ENCODE measurements at regions not wholly inside any gene's neighbourhood (a gene's known extent, or its start where the extent isn't known, plus 50 kb on each side); places are given as distances from the start of the nearest gene placed in this dataset.

DNA sequence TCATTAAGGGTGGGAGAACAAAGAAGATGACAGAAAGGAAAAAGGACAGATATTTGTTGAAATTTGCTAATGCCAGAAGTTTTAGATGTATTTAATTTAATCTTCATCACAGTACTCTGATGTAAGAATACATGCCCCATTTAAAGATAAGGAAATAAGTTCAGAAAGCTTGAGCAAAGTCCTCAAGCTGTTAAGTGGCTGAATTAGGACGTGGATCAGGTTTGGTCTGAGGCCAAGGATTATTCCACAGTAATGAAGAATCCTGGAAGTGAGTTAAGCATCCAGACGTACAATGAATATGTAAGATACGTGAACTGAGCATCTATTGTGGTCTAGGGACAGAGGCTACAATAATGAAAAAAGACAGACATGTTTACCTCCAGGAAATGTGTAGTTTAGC is 671.3 kb downstream of the PRELID2 start:
- no peak for TF ChIP-seq TRAFD1 (CRISPR knock-in tag; IDR thresholded peaks at IDR 0.05; ENCODE audit: borderline replicate concordance)
- no peak for TF ChIP-seq POLR2A (IDR thresholded peaks at IDR 0.05; ENCODE audit: insufficient read depth in 1 of 2, low read depth in 2 of 2, low read length in 2 of 2)
- TF ChIP-seq CTCF (CRISPR knock-in tag; IDR thresholded peaks at IDR 0.05): no peak
- TF ChIP-seq SIN3A (IDR thresholded peaks at IDR 0.05; ENCODE audit: borderline replicate concordance, low read depth, low read length): no peak
- TF ChIP-seq BORCS8-MEF2B (CRISPR knock-in tag; IDR thresholded peaks at IDR 0.05): no peak
- TF ChIP-seq, protein P1, sequence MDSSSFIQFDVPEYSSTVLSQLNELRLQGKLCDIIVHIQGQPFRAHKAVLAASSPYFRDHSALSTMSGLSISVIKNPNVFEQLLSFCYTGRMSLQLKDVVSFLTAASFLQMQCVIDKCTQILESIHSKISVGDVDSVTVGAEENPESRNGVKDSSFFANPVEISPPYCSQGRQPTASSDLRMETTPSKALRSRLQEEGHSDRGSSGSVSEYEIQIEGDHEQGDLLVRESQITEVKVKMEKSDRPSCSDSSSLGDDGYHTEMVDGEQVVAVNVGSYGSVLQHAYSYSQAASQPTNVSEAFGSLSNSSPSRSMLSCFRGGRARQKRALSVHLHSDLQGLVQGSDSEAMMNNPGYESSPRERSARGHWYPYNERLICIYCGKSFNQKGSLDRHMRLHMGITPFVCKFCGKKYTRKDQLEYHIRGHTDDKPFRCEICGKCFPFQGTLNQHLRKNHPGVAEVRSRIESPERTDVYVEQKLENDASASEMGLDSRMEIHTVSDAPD (CRISPR knock-in tag; IDR thresholded peaks at IDR 0.05): no peak
- no peak for TF ChIP-seq NR2C2 (CRISPR knock-in tag; IDR thresholded peaks at IDR 0.05; ENCODE audit: borderline replicate concordance)
- no peak for TF ChIP-seq FOSL2 (CRISPR knock-in tag; IDR thresholded peaks at IDR 0.05)
- TF ChIP-seq FOXJ3 (CRISPR knock-in tag; IDR thresholded peaks at IDR 0.05; ENCODE audit: borderline replicate concordance): no peak
- no peak for TF ChIP-seq SALL2 (CRISPR knock-in tag; IDR thresholded peaks at IDR 0.05)
- TF ChIP-seq ZNF451 (CRISPR knock-in tag; IDR thresholded peaks at IDR 0.05): no peak
- TF ChIP-seq EZH2 (conservative IDR thresholded peaks at IDR 0.05; ENCODE audit: low read depth, low read length): no peak

Data from HepG2 (cell line).